Left ventricle myocardium superior (tissue), 1 donor: ENCODE measurements at regions not wholly inside any gene's neighbourhood (a gene's known extent, or its start where the extent isn't known, plus 50 kb on each side); places are given as distances from the start of the nearest gene placed in this dataset.
"Not testable (repeated sequence)": the region's sequence is repeated elsewhere in the genome, so short reads cannot be mapped to it uniquely, and the experiment has no call there.

Experiments
- ATAC-seq: fragments of 200-7000 bp; cut with Tn5 transposase; one replicate; pipeline ENCODE4 v1.9.1; 2020; ENCODE audit warnings: mild to moderate bottlenecking, moderate library complexity
- DNase-seq: peaks from one replicate; pipeline ENCODE4 v3.0.0-alpha.2; 2020
- intact Hi-C: fragments of 100-400 bp; cut with micrococcal nuclease; formaldehyde crosslinking; loops from one replicate; pipeline ENCODE4 v1.11.0; 2022
- donor health status: DM: no; HTN: yes; CAD: no; lungs with severe emphysema.

DNA sequence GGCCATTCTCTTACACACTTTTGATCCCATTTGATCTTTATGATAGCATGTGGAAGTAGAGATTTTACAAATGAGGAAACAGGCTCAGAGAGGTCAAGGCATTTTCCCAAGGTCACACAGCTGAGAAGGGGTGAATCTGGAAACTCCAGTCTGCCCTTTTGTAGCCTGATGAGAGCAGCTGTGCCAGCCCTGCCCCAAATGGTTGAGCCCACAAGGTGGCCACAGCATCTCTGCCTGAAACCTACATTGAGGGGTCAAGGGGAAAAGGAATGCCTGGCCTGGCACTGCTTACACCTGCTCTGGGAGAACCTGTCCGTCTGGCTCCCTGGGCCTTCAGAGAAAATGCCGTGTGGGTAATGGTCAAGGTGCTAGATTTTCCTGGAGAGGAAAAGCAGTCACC lies 200.2 kb upstream of the LINGO1 start:
- no peak for DNase-seq
- ATAC-seq = no peak
- intact Hi-C loops = no loop called here

DNA sequence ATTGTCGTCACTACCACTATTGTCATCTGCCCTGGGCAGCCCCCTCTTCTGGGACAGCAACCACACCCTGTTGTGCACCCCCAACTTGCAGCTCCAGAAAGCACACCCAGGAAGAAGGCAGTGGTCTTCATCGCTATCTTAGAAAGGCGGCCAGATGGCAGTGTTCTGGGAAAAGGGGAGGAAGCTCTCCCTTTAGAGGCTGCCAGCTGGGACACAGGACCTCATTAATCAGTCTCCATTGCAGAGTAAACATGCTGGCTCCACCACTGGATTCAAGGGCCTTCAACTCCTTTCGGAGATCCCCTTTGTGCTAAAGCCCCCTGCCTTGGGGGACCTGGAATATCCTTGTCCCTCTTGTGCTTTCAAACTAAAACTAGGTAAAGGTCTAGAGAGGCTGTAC lies 199.3 kb upstream of the LINGO1 start:
- DNase-seq (no peak), ATAC-seq (no peak)
- intact Hi-C loops = no loop called here

DNA sequence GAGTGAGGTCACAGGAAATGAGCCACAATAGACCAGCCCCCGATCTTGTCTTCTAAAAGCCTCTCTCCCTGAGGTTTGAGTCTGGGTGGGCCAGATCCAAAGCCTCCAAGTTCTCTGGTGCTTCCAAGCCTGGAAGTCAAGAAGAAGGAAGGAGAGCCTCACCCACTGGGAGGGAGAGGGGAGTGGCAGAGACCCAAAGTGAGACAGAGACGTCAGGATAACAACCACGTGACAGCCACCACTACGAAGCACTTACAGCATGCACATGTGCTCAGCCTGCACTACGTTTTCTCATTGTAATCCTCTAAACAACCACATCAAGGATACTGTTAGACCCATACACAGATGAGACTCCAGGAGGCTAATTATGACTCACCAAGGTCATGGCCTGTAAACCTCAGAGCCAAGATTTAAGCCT lies 197.3 kb upstream of the LINGO1 start:
- DNase-seq (no peak), ATAC-seq (no peak)
- intact Hi-C loops = no loop called here

DNA sequence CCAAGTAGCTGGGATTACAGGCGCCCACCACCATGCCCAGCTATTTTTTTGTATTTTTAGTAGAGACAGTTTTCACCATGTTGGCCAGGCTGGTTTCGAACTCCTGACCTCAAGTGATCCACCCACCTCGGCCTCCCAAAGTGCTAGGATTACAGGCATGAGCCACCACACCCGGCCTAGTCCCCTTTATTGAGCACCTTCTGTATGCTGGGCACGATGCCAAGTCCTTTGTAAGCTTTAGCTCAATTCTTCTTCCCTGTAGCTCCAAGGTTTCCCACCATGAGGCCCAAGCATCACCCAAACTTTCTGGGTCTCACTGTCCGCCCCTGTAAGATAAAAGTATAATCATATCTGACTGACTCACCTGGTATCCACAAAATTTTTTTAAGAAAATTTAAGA lies 196.6 kb upstream of the LINGO1 start:
- intact Hi-C loops = loop anchor here (10.0 kb wide), 1 partner anchor 175 kb away; no protein-coding TSS in a partner anchor
- ATAC-seq, DNase-seq: not testable (repeated sequence)

DNA sequence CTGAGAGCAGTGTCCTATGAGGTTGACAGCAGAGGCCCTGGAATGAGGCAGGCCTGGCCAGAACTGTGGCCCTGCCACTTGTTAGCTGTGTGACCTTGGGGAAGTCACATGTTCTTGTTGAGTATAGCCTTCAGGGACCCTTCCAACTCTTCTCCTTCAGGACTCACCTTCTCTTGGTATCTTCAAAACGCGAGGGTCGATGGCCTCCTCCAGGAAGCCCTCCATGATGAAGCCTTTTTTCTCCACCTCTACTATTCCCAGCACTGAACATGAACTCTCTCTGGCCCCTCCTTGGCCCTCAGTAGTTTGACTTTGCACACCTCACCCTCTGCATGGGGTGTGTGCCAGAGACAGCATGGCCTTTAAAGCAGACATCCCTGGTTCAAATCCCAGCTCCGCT lies 195.1 kb upstream of the LINGO1 start:
- ATAC-seq = no peak
- no peak for DNase-seq
- intact Hi-C loops = loop anchor here (10.0 kb wide), 1 partner anchor 173 kb away; no protein-coding TSS in a partner anchor

DNA sequence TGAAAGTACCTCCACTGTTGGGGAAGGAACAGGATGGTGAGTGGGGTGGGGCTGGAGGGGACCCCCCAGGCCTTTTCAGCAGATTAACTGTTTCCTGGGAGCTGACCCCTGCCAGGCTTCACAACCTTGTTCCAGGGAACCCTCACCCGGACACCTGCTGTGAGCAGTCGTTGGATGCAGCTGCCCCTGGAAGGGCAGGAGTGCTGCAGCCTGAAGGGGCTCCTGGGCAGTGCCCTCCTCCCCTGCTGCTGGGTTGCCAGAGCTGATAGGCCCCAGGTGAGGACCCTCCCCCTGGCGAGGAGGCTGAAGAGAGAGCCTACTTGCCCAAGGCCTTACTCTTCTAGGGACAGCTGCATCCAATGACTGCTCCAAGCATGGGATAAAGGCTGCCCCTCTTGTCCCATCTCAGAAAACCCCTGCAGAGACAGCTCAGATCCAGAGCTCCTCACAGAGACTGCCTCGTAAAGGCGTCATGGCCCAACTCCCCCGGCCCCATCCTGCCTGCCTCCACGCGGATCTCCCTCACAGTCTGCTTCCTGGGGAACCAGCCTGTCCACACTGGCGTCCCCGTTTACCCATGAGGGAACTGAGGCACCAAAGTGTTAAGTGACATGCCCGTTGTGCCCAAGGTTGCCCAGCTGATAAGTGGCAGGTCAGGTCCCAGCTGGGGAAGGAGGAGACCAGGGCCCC lies 193.4 kb upstream of the LINGO1 start:
- intact Hi-C loops = loop anchor here (10.0 kb wide), 1 partner anchor 171 kb away; no protein-coding TSS in a partner anchor
- no peak for ATAC-seq
- no peak for DNase-seq

DNA sequence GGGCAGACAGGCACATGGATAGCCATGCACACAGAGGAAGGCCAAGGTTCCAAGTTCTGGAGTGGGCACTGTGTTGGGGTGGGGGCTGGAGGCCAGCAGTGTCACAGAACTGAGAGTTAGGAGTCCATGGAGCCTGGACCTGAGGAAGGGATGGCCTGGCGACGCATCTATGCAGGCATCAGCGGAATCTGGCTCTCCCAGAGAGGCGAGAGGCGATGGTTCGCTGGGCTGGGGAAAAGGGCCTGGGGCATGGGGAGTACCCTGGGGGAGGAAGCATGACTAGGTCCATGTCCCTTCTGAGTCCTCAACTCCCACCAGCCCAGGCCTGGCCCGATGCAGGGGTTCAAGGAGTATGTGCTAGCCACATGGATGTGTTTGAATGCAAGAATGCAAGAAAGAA lies 192.8 kb upstream of the LINGO1 start:
- no peak for ATAC-seq
- no peak for DNase-seq
- intact Hi-C loops = loop anchor here (10.0 kb wide), 1 partner anchor 171 kb away; no protein-coding TSS in a partner anchor

DNA sequence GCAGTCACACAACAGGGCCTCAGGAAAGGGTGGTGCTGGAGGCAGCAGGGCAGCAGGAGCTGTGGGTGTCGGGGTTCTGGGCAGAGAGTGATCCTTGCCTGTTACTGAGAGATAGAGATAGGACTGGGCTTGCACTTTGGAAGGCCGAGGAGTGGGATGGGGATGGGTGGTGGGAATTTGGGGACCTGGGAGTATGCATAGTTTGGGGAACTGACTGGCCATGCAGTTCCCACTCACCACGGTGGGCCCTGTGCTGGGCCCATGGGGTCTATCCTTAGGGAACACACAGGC lies 192.5 kb upstream of the LINGO1 start:
- intact Hi-C loops = loop anchor here (10.0 kb wide), 1 partner anchor 170 kb away; no protein-coding TSS in a partner anchor
- no peak for DNase-seq
- ATAC-seq = no peak

DNA sequence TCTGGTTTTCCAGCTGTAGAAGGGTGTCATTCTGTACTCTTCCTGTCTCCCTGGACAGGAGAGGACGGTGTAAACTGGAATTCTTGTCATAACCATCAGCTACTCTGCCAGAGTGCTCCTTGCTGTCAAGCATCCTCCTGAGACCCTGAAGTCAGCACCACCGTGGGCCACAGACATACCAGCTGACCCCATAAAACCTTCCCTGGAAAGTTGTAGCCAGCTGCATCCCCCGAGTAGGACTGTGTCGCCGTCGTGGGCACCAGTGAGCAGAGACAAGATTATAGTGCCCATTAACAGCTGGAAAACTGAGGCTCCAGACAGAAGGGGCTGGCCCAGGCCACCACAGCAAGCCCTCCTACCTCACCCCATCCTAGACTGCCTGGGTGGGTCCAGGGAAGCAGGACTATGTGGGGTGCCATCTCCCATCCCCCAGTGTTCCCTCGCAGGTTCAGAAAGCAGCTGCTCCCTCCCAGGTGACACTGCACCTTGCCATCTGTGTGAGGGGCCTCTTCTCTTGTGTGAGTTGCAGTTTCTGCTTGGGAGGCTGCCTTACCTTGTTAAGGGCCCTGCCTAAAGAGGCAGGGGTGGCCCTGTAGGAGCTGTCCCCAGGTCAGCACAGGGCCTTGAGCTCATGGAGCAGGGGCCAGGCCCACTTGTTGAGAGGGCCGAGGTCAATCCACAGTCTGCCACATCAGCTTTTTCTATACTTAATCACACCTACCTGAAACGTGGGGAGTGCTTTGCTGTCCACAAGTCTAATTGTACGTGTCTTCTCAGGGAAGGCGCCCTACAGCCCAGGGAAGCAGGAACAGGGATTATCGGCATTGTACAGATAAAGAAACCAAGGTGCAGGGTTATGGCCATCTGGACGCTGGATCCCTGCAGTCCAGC lies 191.9 kb upstream of the LINGO1 start:
- DNase-seq (no peak), ATAC-seq (no peak)
- intact Hi-C loops = loop anchor here (10.0 kb wide), 1 partner anchor 170 kb away; no protein-coding TSS in a partner anchor

DNA sequence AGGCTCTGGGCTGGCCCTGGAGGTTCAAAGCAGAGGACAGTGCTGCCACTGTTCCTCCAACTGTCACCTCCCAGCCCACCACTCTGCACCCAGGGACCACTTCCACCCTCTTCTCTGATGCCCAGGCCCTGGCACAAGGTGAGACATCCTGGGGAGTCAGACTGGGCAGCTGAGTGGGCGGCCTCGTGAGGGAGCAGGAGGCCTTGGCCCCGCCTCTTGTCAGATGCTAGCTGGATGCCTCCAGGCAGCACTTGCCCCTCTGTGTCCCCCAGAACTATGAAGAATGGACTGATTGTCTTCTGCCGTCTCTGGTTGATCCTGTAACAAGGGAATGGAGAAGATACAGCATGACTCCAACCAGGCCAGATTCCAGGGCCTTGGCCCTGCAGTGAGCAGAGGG lies 191.0 kb upstream of the LINGO1 start:
- no peak for DNase-seq
- intact Hi-C loops = loop anchor here (10.0 kb wide), 1 partner anchor 169 kb away; no protein-coding TSS in a partner anchor
- ATAC-seq = no peak

DNA sequence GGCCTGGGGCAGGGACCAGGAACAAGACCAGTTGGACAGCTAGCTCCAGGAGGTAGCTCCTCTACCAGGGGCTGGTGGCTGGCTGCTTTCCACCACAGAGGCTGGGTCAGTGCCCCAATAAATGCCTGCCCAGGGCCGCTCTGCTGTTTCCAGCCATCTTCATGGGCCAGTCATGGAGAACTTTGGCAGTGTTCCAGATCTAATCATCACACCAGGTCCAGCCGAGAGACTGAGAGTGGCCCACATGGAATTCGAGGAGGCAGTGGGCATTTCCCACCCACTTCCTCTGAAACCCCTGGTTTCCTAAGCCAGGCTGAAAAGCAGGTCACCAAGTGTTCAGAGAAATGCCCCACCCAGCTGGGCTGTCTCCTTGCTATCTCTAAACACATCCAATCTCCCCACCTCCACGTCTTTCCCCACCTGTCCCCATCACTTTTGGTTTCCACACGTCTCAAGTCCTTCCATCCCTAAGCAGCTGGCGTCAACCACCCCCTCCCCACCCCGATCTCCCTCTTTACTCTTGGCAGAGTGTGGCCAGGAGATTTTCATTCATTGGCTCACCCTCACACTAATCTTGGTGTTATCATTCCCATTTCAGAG lies 190.0 kb upstream of the LINGO1 start:
- DNase-seq (no peak), ATAC-seq (no peak)

DNA sequence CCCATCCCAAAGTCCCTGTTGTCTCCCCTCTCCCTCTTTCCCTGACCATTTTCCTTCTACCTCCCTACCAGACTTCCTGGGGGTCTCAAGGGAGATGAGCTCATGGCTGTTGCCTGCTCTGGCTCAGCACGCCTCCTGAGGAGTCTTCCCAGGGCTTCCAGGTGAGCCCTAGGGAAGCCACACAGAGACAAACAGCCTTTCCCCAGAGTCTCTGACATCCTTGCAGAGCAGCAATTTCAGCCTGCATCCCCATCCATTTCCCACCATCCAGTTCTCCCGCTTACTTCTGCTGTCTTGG lies 189.2 kb upstream of the LINGO1 start:
- ATAC-seq (no peak), DNase-seq (no peak)
- intact Hi-C loops = loop anchor here (10.0 kb wide), 1 partner anchor 167 kb away; no protein-coding TSS in a partner anchor

More for the DNA sequence above, 190.0 kb upstream of the LINGO1 start:
- intact Hi-C loops = loop anchor here (10.0 kb wide), 1 partner anchor 168 kb away; no protein-coding TSS in a partner anchor

DNA sequence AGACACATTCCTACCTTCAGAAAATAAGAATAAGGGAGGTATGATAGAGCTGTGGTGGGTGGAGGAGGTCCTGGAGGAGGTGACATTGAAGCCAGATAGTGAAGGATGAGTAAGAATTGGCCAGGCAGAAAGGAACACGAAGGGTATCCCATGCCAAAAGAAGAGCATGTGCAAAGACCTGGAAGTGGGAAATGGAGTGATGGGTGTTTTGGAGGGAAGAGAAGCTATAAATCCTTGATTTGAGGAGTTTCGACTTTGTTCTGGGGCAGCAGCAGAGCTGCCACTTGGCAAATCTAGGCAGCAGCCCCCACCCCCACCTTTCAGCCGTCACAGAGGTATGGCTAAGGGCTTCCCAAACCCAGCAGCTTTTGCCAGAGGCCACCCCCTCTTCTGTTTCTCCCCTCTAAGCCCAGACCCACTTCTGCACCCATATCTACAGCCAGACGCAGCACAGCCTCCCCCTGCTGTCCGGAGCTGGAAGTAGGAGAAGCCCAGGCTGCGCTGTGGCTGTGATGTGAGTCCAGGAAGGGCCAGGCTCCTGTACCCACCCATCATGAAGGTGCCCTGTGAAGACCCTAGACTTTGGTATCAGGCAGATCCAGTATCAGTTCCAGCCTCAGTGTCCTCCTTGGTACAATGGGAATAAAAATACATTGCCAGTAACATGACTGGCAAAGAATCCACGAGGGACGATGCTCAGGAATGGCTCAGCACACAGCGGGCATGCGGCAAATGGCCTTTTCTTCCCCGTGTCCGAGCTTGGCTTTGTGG lies 188.7 kb upstream of the LINGO1 start:
- DNase-seq (peak; percentile 71), ATAC-seq (peak; percentile 82)
- intact Hi-C loops = loop anchor here (10.0 kb wide), 1 partner anchor 167 kb away; no protein-coding TSS in a partner anchor

DNA sequence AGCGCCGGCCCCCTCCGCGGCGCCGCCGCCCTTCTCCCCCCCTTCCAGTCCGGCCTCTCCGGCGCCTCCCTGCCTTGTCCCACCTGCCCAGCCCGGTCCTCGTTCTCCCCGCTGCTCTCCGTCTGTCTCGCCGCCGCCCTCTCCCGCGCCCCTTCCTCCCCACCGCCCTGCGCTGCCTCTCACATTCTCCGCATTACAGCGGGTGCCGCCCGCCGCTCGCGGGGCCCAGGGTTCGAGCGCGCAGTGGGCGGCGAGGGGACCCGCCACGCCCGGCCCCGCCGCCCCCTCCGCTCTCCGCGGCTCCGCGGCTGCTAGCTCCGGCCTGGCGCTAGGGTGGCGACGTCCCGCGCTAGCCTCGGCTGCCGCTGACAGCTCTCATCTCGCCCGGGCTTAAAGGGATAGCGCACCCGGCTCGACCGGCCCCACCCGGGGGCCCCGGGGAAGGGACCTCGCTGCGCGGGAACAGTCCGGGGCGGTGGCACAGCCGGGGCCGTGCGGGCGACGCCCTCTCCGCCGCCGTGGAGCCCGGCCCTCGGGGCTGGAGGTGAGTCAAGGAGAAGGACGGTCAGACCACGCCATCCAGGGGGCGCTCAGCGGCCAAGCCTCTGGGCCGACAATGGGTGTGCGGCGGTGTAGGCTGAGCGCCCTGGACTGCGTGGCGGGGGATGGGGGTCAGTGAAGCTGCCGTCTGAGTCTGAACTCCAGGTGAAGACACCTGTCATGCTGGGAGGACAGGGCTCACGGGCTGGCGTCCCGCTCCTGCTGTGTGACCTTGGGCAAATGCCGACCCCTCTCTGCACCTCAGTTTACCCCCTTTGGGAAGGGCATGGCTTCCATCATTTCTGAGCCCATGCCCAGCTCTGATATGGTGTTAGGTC lies 187.4 kb upstream of the LINGO1 start:
- DNase-seq (peak; percentile 39), ATAC-seq (peak; percentile 59)
- intact Hi-C loops = loop anchor here (10.0 kb wide), 1 partner anchor 165 kb away; no protein-coding TSS in a partner anchor

DNA sequence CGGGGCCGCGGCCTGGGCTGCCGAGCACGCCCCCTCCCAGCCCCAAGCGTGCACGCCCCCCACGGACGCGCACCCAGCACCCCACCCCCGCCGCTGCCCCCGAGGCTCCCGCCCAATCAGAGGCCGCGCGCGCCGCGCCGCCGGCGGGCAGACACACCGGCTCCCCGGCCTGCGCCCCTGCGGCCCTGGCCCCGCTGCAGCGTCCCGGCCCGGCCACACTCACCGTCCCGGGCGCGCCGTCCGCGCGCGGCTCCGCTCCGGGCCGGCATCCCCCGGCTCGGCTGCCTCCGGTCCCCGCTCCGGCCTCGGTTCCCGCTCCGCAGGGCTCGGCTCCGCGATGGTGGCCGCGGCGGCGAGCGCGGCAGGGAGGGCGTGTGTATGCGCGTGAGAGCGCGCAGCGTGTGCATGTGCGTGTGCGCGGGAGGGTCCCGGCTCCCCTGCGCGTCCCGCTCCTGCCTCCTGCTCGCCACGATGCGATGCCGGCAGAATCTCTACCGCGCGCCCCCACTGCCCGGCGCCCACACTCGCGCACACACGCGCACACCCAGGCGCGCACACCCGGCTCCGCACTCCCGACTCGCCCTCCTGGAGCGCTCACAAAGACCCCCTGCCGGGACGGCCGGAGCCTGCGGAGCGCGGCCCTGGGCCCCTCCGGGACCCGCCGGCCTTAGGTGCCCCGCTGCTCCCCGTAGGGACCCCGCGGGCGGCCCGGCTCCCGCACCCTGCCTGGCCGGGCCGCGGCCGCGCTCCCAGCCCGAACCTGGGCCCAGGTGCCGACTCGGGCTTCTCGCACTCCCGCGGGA lies 186.5 kb upstream of the LINGO1 start:
- DNase-seq = no peak
- intact Hi-C loops = no loop called here
- no peak for ATAC-seq

DNA sequence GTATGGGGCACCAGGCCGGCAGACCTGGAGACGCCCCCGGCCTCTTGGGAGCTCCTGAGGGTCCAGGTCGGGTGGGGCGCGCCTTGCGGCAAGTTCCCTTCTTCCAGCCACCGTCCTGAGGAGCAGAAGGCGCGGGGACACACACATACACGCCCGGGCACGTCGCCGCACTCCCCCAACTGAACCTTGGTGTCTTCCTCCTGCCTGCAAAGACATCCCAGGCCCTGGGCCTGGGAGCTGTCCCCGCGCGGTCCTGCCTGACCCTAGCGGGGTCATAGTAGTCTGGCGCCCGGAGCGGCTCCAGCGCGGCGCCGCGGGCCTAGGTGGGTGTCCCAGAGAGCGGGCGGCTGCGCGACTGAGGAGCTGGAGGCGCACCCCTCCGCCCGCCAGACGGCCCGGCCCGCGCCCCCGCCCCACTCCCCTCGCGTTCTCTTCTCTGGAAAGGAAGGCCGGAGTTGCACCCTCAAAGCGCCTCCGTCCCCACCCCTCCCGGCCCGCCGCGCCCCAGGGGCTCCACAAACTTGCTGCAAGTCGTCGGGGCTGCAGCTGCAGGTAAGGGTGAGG lies 185.9 kb upstream of the LINGO1 start:
- intact Hi-C loops = no loop called here
- no peak for ATAC-seq
- no peak for DNase-seq

DNA sequence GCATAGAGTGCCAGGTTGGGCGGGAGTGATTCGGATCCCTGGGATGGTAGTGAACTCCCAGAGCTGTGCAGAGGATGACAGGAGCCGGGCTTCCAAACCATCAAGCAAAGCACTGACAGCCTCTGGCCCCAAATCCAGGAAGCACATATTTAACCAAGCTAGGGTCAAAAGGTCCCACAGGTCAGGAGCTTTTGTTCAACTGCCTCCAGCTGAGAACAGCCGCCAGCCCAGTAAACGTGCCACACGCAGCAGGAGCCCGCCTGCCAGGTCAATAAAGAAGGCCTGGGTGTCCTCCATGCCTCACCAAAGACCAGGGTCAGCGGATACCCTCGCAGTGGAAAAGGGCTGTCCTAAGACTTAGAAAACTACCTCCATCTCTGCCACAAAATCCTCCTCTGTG lies 184.7 kb upstream of the LINGO1 start:
- DNase-seq (no peak), ATAC-seq (no peak)
- intact Hi-C loops = no loop called here
